H1 (cell line): ENCODE measurements at regions not wholly inside any gene's neighbourhood (a gene's known extent, or its start where the extent isn't known, plus 50 kb on each side); places are given as distances from the start of the nearest gene placed in this dataset.

ENCODE experiments used
- CTCF ChIA-PET: fragments of 300-600 bp; sonication (Branson Sonifier 250); formaldehyde crosslinking; loops from one replicate; lab custom pipeline; 2021; ENCODE audit not compliant: partially characterized antibody; lab: Charles Lee
- POLR2A ChIA-PET: fragments of 300-600 bp; sonication (Branson Sonifier 250); formaldehyde crosslinking; loops from one replicate; lab custom pipeline; 2021; ENCODE audit warnings: inconsistent platforms; ENCODE audit not compliant: partially characterized antibody; lab: Charles Lee
- DNase-seq, 2 experiments: peaks; one replicate each; pipeline versions ENCODE4 v3.0.0 to v3.0.0-alpha.2; 2010 to 2022; ENCODE audit warnings: low spot score in 2 of 2, low read depth in 1 of 2, mixed read lengths in 1 of 2
- FAIRE-seq: peaks from 2 replicates; lab custom pipeline; 2011; peaks lifted over from hg19 to GRCh38; lab: Jason Lieb, UNC
- H2AFZ ChIP-seq: 2 replicates; pipeline ENCODE4 v1.8.1; 2012; ENCODE audit warnings: low read length, inconsistent platforms
- H2AK5ac ChIP-seq: 2 replicates; pipeline ENCODE4 v1.6.1; 2013; ENCODE audit warnings: low read depth, low read length
- H2BK120ac ChIP-seq: replicated peaks from 2 replicates; pipeline ENCODE3; 2013; ENCODE audit warnings: low read depth, low read length, inconsistent platforms
- H2BK12ac ChIP-seq: 2 replicates; pipeline ENCODE4 v1.6.1; 2013; ENCODE audit warnings: low read depth, low read length
- H2BK15ac ChIP-seq: 2 replicates; pipeline ENCODE4 v1.6.1; 2013; ENCODE audit warnings: low read length
- H2BK20ac ChIP-seq: 2 replicates; pipeline ENCODE4 v1.6.1; 2013; ENCODE audit warnings: low read length
- H2BK5ac ChIP-seq: 2 replicates; pipeline ENCODE4 v1.6.1; 2013; ENCODE audit warnings: low read depth, low read length
- H3K14ac ChIP-seq: 2 replicates; pipeline ENCODE4 v1.6.1; 2013; ENCODE audit warnings: inconsistent platforms; ENCODE audit not compliant: insufficient read length
- H3K18ac ChIP-seq: 2 replicates; pipeline ENCODE4 v1.6.1; 2013; ENCODE audit warnings: low read length; ENCODE audit errors: extremely low read depth
- H3K23ac ChIP-seq: 2 replicates; pipeline ENCODE4 v1.6.1; 2013; ENCODE audit warnings: inconsistent platforms; ENCODE audit not compliant: insufficient read length
- H3K23me2 ChIP-seq: 2 replicates; pipeline ENCODE4 v1.6.1; 2013; ENCODE audit warnings: low read depth, low read length
- H3K27ac ChIP-seq: 2 replicates; pipeline ENCODE4 v1.6.1; 2011; ENCODE audit warnings: low read depth, low read length, inconsistent platforms
- H3K27me3 ChIP-seq, 4 experiments: replicated peaks in 1 of 4; 1 replicate in 1 of 4; 2 replicates in 3 of 4; pipeline versions ENCODE4 v1.6.1 to v1.8.1; 2011 to 2013; ENCODE audit warnings: low read length in 3 of 4, mild to moderate bottlenecking in 3 of 4, inconsistent platforms in 2 of 4, mixed read lengths in 2 of 4, moderate library complexity in 1 of 4; ENCODE audit not compliant: control insufficient read depth in 3 of 4, insufficient read depth in 3 of 4; ENCODE audit errors: extremely low read depth in 1 of 4
- H3K36me3 ChIP-seq, 4 experiments: 2 replicates each; pipeline versions ENCODE4 v1.6.1 to v1.8.1; 2011 to 2013; ENCODE audit warnings: mild to moderate bottlenecking in 4 of 4, low read length in 3 of 4, moderate library complexity in 2 of 4, control low read depth in 1 of 4, inconsistent platforms in 1 of 4; ENCODE audit not compliant: insufficient read depth in 4 of 4, control insufficient read depth in 2 of 4
- H3K4ac ChIP-seq: replicated peaks from 2 replicates; pipeline ENCODE3; 2013; ENCODE audit warnings: low read length, low read depth, mixed read lengths, inconsistent platforms; ENCODE audit not compliant: insufficient read length
- H3K4me1 ChIP-seq, 4 experiments: replicated peaks in 1 of 4; 1 replicate in 1 of 4; 2 replicates in 3 of 4; pipeline versions ENCODE4 v1.6.1 to v1.8.1; 2011 to 2013; ENCODE audit warnings: low read length in 3 of 4, inconsistent platforms in 2 of 4, mixed read lengths in 1 of 4; ENCODE audit not compliant: insufficient read depth in 4 of 4, control insufficient read depth in 3 of 4
- H3K4me2 ChIP-seq, 2 experiments: 2 replicates each; pipeline versions ENCODE4 v1.6.1 to v1.8.1; 2011 to 2013; ENCODE audit warnings: low read depth in 2 of 2, low read length in 2 of 2, control low read depth in 1 of 2, inconsistent platforms in 1 of 2, mild to moderate bottlenecking in 1 of 2; ENCODE audit not compliant: insufficient read depth in 1 of 2
- H3K4me3 ChIP-seq, 4 experiments: fragments of 200-600, 300-600 bp in 1 of 4; sonication (generic), shearing (Covaris generic), sonication (Bioruptor Twin) in 1 of 4; 2 replicates each; pipeline versions ENCODE4 v1.5.1 to v1.8.1; 2011 to 2016; ENCODE audit warnings: low read length in 4 of 4, low read depth in 3 of 4, control low read depth in 2 of 4, inconsistent platforms in 2 of 4, mild to moderate bottlenecking in 2 of 4, mixed read lengths in 1 of 4, moderate library complexity in 1 of 4; ENCODE audit not compliant: insufficient read depth in 2 of 4; ENCODE audit errors: extremely low read depth in 1 of 4
- H3K56ac ChIP-seq: replicated peaks from 2 replicates; pipeline ENCODE3; 2013; ENCODE audit warnings: low read depth, mild to moderate bottlenecking, mixed read lengths, low read length, inconsistent platforms; ENCODE audit not compliant: insufficient read length
- H3K79me1 ChIP-seq: 2 replicates; pipeline ENCODE4 v1.6.1; 2013; ENCODE audit warnings: low read depth, low read length, control low read depth
- H3K79me2 ChIP-seq, 2 experiments: 2 replicates each; pipeline versions ENCODE4 v1.6.1 to v1.8.1; 2012 to 2013; ENCODE audit warnings: low read length in 2 of 2, mild to moderate bottlenecking in 2 of 2, inconsistent platforms in 1 of 2; ENCODE audit not compliant: insufficient read depth in 2 of 2, control insufficient read depth in 1 of 2
- H3K9ac ChIP-seq, 4 experiments: replicated peaks in 1 of 4; 1 replicate in 1 of 4; 2 replicates in 3 of 4; pipeline versions ENCODE4 v1.6.1 to v1.8.1; 2011 to 2013; ENCODE audit warnings: low read depth in 3 of 4, low read length in 3 of 4, control low read depth in 2 of 4, mild to moderate bottlenecking in 2 of 4, moderate library complexity in 2 of 4, inconsistent platforms in 1 of 4; ENCODE audit errors: extremely low read depth in 1 of 4
- H3K9me3 ChIP-seq, 2 experiments: 2 replicates each; pipeline versions ENCODE4 v1.6.1 to v1.8.1; 2012 to 2013; ENCODE audit warnings: mild to moderate bottlenecking in 2 of 2, moderate library complexity in 2 of 2, control low read depth in 1 of 2, inconsistent platforms in 1 of 2, low read depth in 1 of 2, low read length in 1 of 2, mixed read lengths in 1 of 2; ENCODE audit not compliant: insufficient read depth in 2 of 2
- H4K20me1 ChIP-seq, 2 experiments: replicated peaks in 1 of 2; 2 replicates each; pipeline versions ENCODE3 to v1.8.1; 2011 to 2013; ENCODE audit warnings: inconsistent platforms in 2 of 2, low read length in 2 of 2, mild to moderate bottlenecking in 1 of 2; ENCODE audit not compliant: insufficient read depth in 2 of 2, control insufficient read depth in 1 of 2
- H4K5ac ChIP-seq: 2 replicates; pipeline ENCODE4 v1.6.1; 2013; ENCODE audit warnings: low read length, low read depth, mixed read lengths, inconsistent platforms; ENCODE audit not compliant: insufficient read length
- H4K8ac ChIP-seq: 2 replicates; pipeline ENCODE4 v1.8.0; 2013; ENCODE audit warnings: mild to moderate bottlenecking, moderate library complexity, low read length, inconsistent platforms; ENCODE audit not compliant: insufficient read depth; ENCODE audit errors: extremely low read depth
- H4K91ac ChIP-seq: replicated peaks from 2 replicates; pipeline ENCODE3; 2013; ENCODE audit warnings: low read length, mixed read lengths, inconsistent platforms; ENCODE audit not compliant: insufficient read length
- CHD2 ChIP-seq: IDR thresholded peaks from 2 replicates; pipeline ENCODE4 v1.6.1; 2012; ENCODE audit warnings: low read length, improper control_type of control experiment
- HDAC2 ChIP-seq, 2 experiments: fragments of 300-600 bp in 1 of 2; sonication (generic) in 1 of 2; IDR thresholded peaks; 2 replicates each; pipeline ENCODE4 v1.6.1; 2011 to 2012; ENCODE audit warnings: low read depth in 2 of 2, low read length in 2 of 2, mild to moderate bottlenecking in 2 of 2, moderate library complexity in 2 of 2, borderline replicate concordance in 1 of 2, inconsistent platforms in 1 of 2
- HDAC6 ChIP-seq: IDR thresholded peaks from one replicate; pipeline ENCODE4 v1.7.1; 2012; ENCODE audit warnings: low read depth, mild to moderate bottlenecking, inconsistent platforms, low read length, moderate library complexity
- MAFK ChIP-seq: IDR thresholded peaks from 2 replicates; pipeline ENCODE4 v1.6.1; 2012; ENCODE audit warnings: low read depth, mild to moderate bottlenecking, improper control_type of control experiment, low read length
- MAX ChIP-seq: IDR thresholded peaks from 2 replicates; pipeline ENCODE4 v1.6.1; 2012; ENCODE audit warnings: inconsistent platforms
- PHF8 ChIP-seq: fragments of 200-600 bp; sonication (generic); conservative IDR thresholded peaks from 2 replicates; pipeline ENCODE4 v1.7.1; 2012; ENCODE audit warnings: low read depth, mild to moderate bottlenecking, inconsistent platforms, low read length, moderate library complexity
- POLR2AphosphoS5 ChIP-seq: IDR thresholded peaks from 2 replicates; pipeline ENCODE4 v1.6.1; 2011; ENCODE audit warnings: low read depth, low read length
- RBBP5 ChIP-seq: IDR thresholded peaks from 2 replicates; pipeline ENCODE4 v1.7.1; 2012; ENCODE audit warnings: low read depth, mild to moderate bottlenecking, inconsistent platforms, low read length, moderate library complexity, borderline replicate concordance
- RNF2 ChIP-seq: fragments of 200-900, 300-1000 bp; sonication (generic); IDR thresholded peaks from 2 replicates; pipeline ENCODE4 v1.7.1; 2016; ENCODE audit warnings: borderline replicate concordance, low read depth, mild to moderate bottlenecking, antibody characterized with exemption, low read length; ENCODE audit not compliant: poor library complexity, severe bottlenecking; ENCODE audit errors: missing control alignments
- SIRT6 ChIP-seq: IDR thresholded peaks from one replicate; pipeline ENCODE4 v1.7.1; 2012; ENCODE audit warnings: low read length, inconsistent platforms
- SP2 ChIP-seq: IDR thresholded peaks from 2 replicates; pipeline ENCODE4 v1.6.1; 2012; ENCODE audit warnings: mild to moderate bottlenecking, low read length, inconsistent platforms
- TCF12 ChIP-seq: IDR thresholded peaks from 2 replicates; pipeline ENCODE4 v1.6.1; 2011; ENCODE audit warnings: low read depth, mild to moderate bottlenecking, low read length
- WGBS, 2 experiments: shearing (Covaris generic) in 1 of 2; methylation state at CpG; one replicate each; pipeline versions ENCODE4 v1.1.6 to v1.1.7; 2013 to 2015; ENCODE audit warnings: low lambda C conversion rate in 2 of 2, mixed read lengths in 2 of 2, inconsistent platforms in 1 of 2, low coverage in 1 of 2, missing lambda C conversion rate in 1 of 2; ENCODE audit not compliant: insufficient replicate concordance in 2 of 2, insufficient coverage in 1 of 2, insufficient read length in 1 of 2; ENCODE audit errors: extremely low coverage in 1 of 2, missing lambda C conversion rate in 1 of 2; 5-methylcytosine and 5-hydroxymethylcytosine counted together

GRCh38 chrX:7447801-7448499 is 300.0 kb upstream of the PUDP start:
- POLR2A ChIA-PET = no interaction called here
- CTCF ChIA-PET = no interaction called here
- H4K8ac ChIP-seq = no peak overlapping the region
- no peak overlapping the region for H3K18ac ChIP-seq
- H3K23ac ChIP-seq = no peak overlapping the region
- no peaks in the 10 kb centered on the region for H3K9me3 ChIP-seq
- FAIRE-seq (no peak), DNase-seq (no peak)
- no peaks in the 10 kb centered on the region for H3K23me2 ChIP-seq
- H2BK5ac ChIP-seq = no peak overlapping the region
- no peaks in the 10 kb centered on the region for H4K20me1 ChIP-seq
- no peak overlapping the region for H4K5ac ChIP-seq
- H3K4me2 ChIP-seq = no peak overlapping the region
- no peak overlapping the region for H3K56ac ChIP-seq
- no peak overlapping the region for H3K4me3 ChIP-seq
- no peak overlapping the region for H2BK120ac ChIP-seq
- no peak overlapping the region for H3K4ac ChIP-seq
- H4K91ac ChIP-seq = no peak overlapping the region
- H3K36me3 ChIP-seq = no peaks in the 10 kb centered on the region
- no peaks in the 10 kb centered on the region for H3K4me1 ChIP-seq
- no peak overlapping the region for H3K27ac ChIP-seq
- no peak overlapping the region for H3K14ac ChIP-seq
- no peaks in the 10 kb centered on the region for H3K79me1 ChIP-seq
- no peak overlapping the region for H3K9ac ChIP-seq
- H2BK20ac ChIP-seq = no peak overlapping the region
- no peak overlapping the region for H2BK12ac ChIP-seq
- H2BK15ac ChIP-seq = no peak overlapping the region
- H3K79me2 ChIP-seq = no peaks in the 10 kb centered on the region
- H2AK5ac ChIP-seq = no peak overlapping the region
- H2AFZ ChIP-seq = no peak overlapping the region
- WGBS, 2 experiments = 89% methylated on average over 7 of the region's 8 CpGs; no CpG with 5 or more reads in 1 of the 2 experiments
- peaks cover 0 to 11% (median 5%) of the 10 kb centered on the region in 4 experiments; a peak in 3 of 7 replicates for H3K27me3 ChIP-seq
- TF ChIP-seq MAFK = no peak
- TF ChIP-seq SIRT6 = no peak
- TF ChIP-seq MAX = no peak
- TF ChIP-seq CHD2 = no peak
- no peak for TF ChIP-seq RNF2
- no peak for TF ChIP-seq RBBP5
- no peak for TF ChIP-seq HDAC6
- no peak for TF ChIP-seq POLR2AphosphoS5
- TF ChIP-seq PHF8 = no peak
- no peak for TF ChIP-seq TCF12
- no peak for TF ChIP-seq SP2
- TF ChIP-seq HDAC2 (IDR thresholded peaks at IDR 0.05; ENCODE audit: borderline replicate concordance in 1 of 2, low read depth in 2 of 2, low read length in 2 of 2) = no peak
